ENCODE measurements at regions not wholly inside any gene's neighbourhood (a gene's known extent, or its start where the extent isn't known, plus 50 kb on each side); places are given as distances from the start of the nearest gene placed in this dataset.
A peak's percentile ranks its signal among the peaks of the same experiment; 100 is the strongest.

- Mint-ChIP-seq H3K4me3 (no peak overlapping the region), H3K27ac (no peak overlapping the region), H3K9me3 (no peaks in the 10 kb centered on the region), H3K36me3 (ENCODE audit: low read depth) (peaks cover 2% of the 10 kb centered on the region), H3K27me3 (no peaks in the 10 kb centered on the region), H3K4me1 (peaks cover 3% of the 10 kb centered on the region)
- intact Hi-C loops (cut with micrococcal nuclease), result loop anchor here (1.0 to 5.0 kb wide), 3 partner anchors 121 to 375 kb away; no protein-coding TSS in a partner anchor
- peak; percentile 67 for DNase-seq
Observed at GRCh38 chrX:11908371-11908770, 150.3 kb downstream of the MSL3 start.

DNA sequence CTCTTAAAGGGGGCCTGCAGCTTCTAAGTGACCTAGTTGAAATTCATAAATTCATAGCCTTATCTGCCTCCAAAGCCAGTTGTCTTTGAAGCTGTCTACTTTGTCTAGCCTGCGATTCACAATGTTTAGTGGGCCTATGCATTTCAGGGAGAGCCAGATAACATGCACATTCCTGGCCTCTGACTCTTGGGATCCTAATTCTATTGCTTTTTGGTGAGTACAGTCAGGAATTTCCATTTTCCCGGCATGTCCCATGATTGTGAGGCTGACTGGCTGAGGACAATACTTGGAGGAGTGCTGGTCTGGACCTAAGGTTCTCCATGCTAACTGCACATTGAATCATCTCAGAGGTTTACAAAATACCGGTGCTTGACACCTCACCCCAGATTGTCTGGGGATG, 155.0 kb downstream of the MSL3 start:
- Mint-ChIP-seq H3K27ac (no peak overlapping the region), H3K27me3 (peaks cover 1% of the 10 kb centered on the region), H3K36me3 (ENCODE audit: low read depth) (no peaks in the 10 kb centered on the region), H3K4me1 (peaks cover 1% of the 10 kb centered on the region), H3K9me3 (no peaks in the 10 kb centered on the region), H3K4me3 (no peak overlapping the region)
- DNase-seq, result no peak
- intact Hi-C loops (cut with micrococcal nuclease), result no loop called here

DNA sequence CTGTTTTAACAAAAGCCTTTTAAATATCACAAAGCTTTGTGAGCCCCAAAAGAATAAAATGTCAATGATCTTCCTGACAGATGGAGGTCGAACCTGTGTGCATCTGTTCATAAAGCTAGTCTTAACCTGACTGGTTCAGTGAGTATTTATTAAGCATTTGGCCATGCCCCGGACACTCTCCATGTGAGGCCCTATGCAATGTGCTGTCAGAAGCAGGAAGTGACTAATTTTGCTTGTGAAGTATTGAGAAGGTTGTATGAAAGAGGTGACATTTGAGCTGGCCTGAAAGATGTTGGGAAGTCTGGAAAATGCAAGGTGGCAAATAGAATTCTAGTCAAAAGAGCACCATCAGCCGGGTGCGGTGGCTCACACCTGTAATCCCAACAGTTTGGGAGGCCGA, 171.4 kb downstream of the MSL3 start:
- intact Hi-C loops (cut with micrococcal nuclease), result no loop called here
- H3K27me3 Mint-ChIP-seq, result no peaks in the 10 kb centered on the region
- H3K4me1 Mint-ChIP-seq, result no peaks in the 10 kb centered on the region
- H3K36me3 Mint-ChIP-seq (ENCODE audit: low read depth), result no peaks in the 10 kb centered on the region
- no peak overlapping the region for H3K27ac Mint-ChIP-seq
- no peak for DNase-seq
- no peak overlapping the region for H3K4me3 Mint-ChIP-seq
- no peaks in the 10 kb centered on the region for H3K9me3 Mint-ChIP-seq

- Mint-ChIP-seq H3K4me3 (no peak overlapping the region), H3K9me3 (no peaks in the 10 kb centered on the region), H3K36me3 (ENCODE audit: low read depth) (no peaks in the 10 kb centered on the region), H3K27ac (no peak overlapping the region), H3K4me1 (no peaks in the 10 kb centered on the region), H3K27me3 (no peaks in the 10 kb centered on the region)
- intact Hi-C loops (cut with micrococcal nuclease), result no loop called here
- DNase-seq, result no peak
Observed at GRCh38 chrX:11932423-11932822, 174.4 kb downstream of the MSL3 start.

- no peak overlapping the region for H3K4me3 Mint-ChIP-seq
- intact Hi-C loops (cut with micrococcal nuclease), result no loop called here
- DNase-seq, result no peak
Observed at GRCh38 chrX:11934089-11934488, 176.1 kb downstream of the MSL3 start.

GRCh38 chrX:11941571-11941970, 183.5 kb downstream of the MSL3 start:
- no peaks in the 10 kb centered on the region for H3K9me3 Mint-ChIP-seq
- no peaks in the 10 kb centered on the region for H3K36me3 Mint-ChIP-seq (ENCODE audit: low read depth)
- H3K4me1 Mint-ChIP-seq, result no peaks in the 10 kb centered on the region
- no peak overlapping the region for H3K27ac Mint-ChIP-seq
- intact Hi-C loops (cut with micrococcal nuclease), result no loop called here
- H3K27me3 Mint-ChIP-seq, result no peaks in the 10 kb centered on the region
- DNase-seq, result no peak
- H3K4me3 Mint-ChIP-seq, result no peak overlapping the region

More at GRCh38 chrX:11934089-11934488, 176.1 kb downstream of the MSL3 start:
- Mint-ChIP-seq H3K4me1 (no peaks in the 10 kb centered on the region), H3K27ac (no peak overlapping the region), H3K27me3 (no peaks in the 10 kb centered on the region), H3K36me3 (ENCODE audit: low read depth) (no peaks in the 10 kb centered on the region), H3K9me3 (no peaks in the 10 kb centered on the region)

GRCh38 chrX:11944501-11944900, 186.5 kb downstream of the MSL3 start:
- Mint-ChIP-seq H3K36me3 (ENCODE audit: low read depth) (no peaks in the 10 kb centered on the region), H3K4me1 (no peaks in the 10 kb centered on the region), H3K9me3 (no peaks in the 10 kb centered on the region), H3K27me3 (no peaks in the 10 kb centered on the region), H3K4me3 (no peak overlapping the region), H3K27ac (no peak overlapping the region)
- no peak for DNase-seq
- intact Hi-C loops (cut with micrococcal nuclease), result no loop called here

- Mint-ChIP-seq H3K9me3 (no peaks in the 10 kb centered on the region), H3K4me1 (no peaks in the 10 kb centered on the region), H3K27me3 (no peaks in the 10 kb centered on the region), H3K4me3 (no peak overlapping the region), H3K27ac (no peak overlapping the region), H3K36me3 (ENCODE audit: low read depth) (no peaks in the 10 kb centered on the region)
- no peak for DNase-seq
- intact Hi-C loops (cut with micrococcal nuclease), result no loop called here
Observed at GRCh38 chrX:11949291-11949690, 189.0 kb upstream of the FRMPD4 start.

GRCh38 chrX:11952176-11952720, 186.0 kb upstream of the FRMPD4 start:
- H3K27me3 Mint-ChIP-seq, result no peaks in the 10 kb centered on the region
- H3K27ac Mint-ChIP-seq, result no peak overlapping the region
- no peak overlapping the region for H3K4me3 Mint-ChIP-seq
- no peak for DNase-seq
- no peaks in the 10 kb centered on the region for H3K36me3 Mint-ChIP-seq (ENCODE audit: low read depth)
- intact Hi-C loops (cut with micrococcal nuclease), result no loop called here
- no peaks in the 10 kb centered on the region for H3K9me3 Mint-ChIP-seq
- H3K4me1 Mint-ChIP-seq, result no peaks in the 10 kb centered on the region

- no peaks in the 10 kb centered on the region for H3K4me1 Mint-ChIP-seq
- DNase-seq, result no peak
- H3K27me3 Mint-ChIP-seq, result no peaks in the 10 kb centered on the region
- no peaks in the 10 kb centered on the region for H3K36me3 Mint-ChIP-seq (ENCODE audit: low read depth)
- H3K27ac Mint-ChIP-seq, result no peak overlapping the region
- intact Hi-C loops (cut with micrococcal nuclease), result no loop called here
- no peak overlapping the region for H3K4me3 Mint-ChIP-seq
- no peaks in the 10 kb centered on the region for H3K9me3 Mint-ChIP-seq
Observed at GRCh38 chrX:11953615-11954014, 184.7 kb upstream of the FRMPD4 start.

DNA sequence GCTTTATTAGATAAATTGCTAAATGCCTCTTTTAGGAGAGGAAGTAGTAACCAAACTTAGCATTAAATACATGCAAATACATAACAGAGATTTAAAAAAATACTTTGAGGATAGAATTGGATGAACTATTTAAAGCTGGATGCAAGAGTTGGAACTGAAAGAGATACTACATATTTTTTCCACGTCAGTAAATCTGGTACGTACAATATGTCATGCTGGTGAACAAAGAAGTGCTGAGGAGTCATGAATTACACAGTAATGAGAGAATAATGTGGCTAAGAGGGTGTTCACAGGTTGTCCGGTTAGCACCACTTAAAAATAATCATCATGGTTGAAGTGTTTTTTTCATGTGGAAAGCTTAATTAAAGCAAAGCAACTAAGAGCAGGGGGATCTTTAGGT, 184.1 kb upstream of the FRMPD4 start:
- Mint-ChIP-seq H3K4me1 (no peaks in the 10 kb centered on the region), H3K36me3 (ENCODE audit: low read depth) (no peaks in the 10 kb centered on the region), H3K4me3 (no peak overlapping the region), H3K9me3 (no peaks in the 10 kb centered on the region), H3K27me3 (no peaks in the 10 kb centered on the region), H3K27ac (no peak overlapping the region)
- no peak for DNase-seq
- intact Hi-C loops (cut with micrococcal nuclease), result no loop called here

GRCh38 chrX:11960031-11960430, 178.2 kb upstream of the FRMPD4 start:
- Mint-ChIP-seq H3K4me1 (no peaks in the 10 kb centered on the region), H3K36me3 (ENCODE audit: low read depth) (no peaks in the 10 kb centered on the region)

GRCh38 chrX:11965436-11965835, 172.8 kb upstream of the FRMPD4 start:
- intact Hi-C loops (cut with micrococcal nuclease), result no loop called here
- no peak for DNase-seq
- no peaks in the 10 kb centered on the region for H3K9me3 Mint-ChIP-seq
- H3K27ac Mint-ChIP-seq, result no peak overlapping the region
- H3K4me1 Mint-ChIP-seq, result no peaks in the 10 kb centered on the region
- no peaks in the 10 kb centered on the region for H3K36me3 Mint-ChIP-seq (ENCODE audit: low read depth)
- H3K27me3 Mint-ChIP-seq, result no peaks in the 10 kb centered on the region
- no peak overlapping the region for H3K4me3 Mint-ChIP-seq

More at GRCh38 chrX:11960031-11960430, 178.2 kb upstream of the FRMPD4 start:
- DNase-seq, result no peak
- Mint-ChIP-seq H3K9me3 (no peaks in the 10 kb centered on the region), H3K4me3 (no peak overlapping the region), H3K27me3 (no peaks in the 10 kb centered on the region), H3K27ac (no peak overlapping the region)
- intact Hi-C loops (cut with micrococcal nuclease), result no loop called here

GRCh38 chrX:11967986-11968869, 170.0 kb upstream of the FRMPD4 start:
- intact Hi-C loops (cut with micrococcal nuclease), result no loop called here
- no peaks in the 10 kb centered on the region for H3K36me3 Mint-ChIP-seq (ENCODE audit: low read depth)
- H3K27me3 Mint-ChIP-seq, result no peaks in the 10 kb centered on the region
- H3K9me3 Mint-ChIP-seq, result no peaks in the 10 kb centered on the region
- DNase-seq, result no peak
- H3K27ac Mint-ChIP-seq, result no peak overlapping the region
- H3K4me3 Mint-ChIP-seq, result no peak overlapping the region
- no peaks in the 10 kb centered on the region for H3K4me1 Mint-ChIP-seq

All from activated CD4-positive, alpha-beta T cell treated with anti-CD3 and anti-CD28 coated beads, Interleukin-2, amount 10 ng/mL, durations not matched to agents 24 days and 14 days (primary cell).